Right renal pelvis (tissue), 4 donors: ENCODE measurements at regions not wholly inside any gene's neighbourhood (a gene's known extent, or its start where the extent isn't known, plus 50 kb on each side); places are given as distances from the start of the nearest gene placed in this dataset.
A peak's percentile ranks its signal among the peaks of the same experiment; 100 is the strongest.
"Not testable (repeated sequence)": the region's sequence is repeated elsewhere in the genome, so short reads cannot be mapped to it uniquely, and the experiment has no call there.

ENCODE experiments used
- DNase-seq, 4 donors: peaks; one replicate each; pipeline ENCODE4 v3.0.0-alpha.2; 2013; ENCODE audit warnings: low read depth in 4 of 4, low spot score in 3 of 4, missing footprints in 1 of 4

DNA sequence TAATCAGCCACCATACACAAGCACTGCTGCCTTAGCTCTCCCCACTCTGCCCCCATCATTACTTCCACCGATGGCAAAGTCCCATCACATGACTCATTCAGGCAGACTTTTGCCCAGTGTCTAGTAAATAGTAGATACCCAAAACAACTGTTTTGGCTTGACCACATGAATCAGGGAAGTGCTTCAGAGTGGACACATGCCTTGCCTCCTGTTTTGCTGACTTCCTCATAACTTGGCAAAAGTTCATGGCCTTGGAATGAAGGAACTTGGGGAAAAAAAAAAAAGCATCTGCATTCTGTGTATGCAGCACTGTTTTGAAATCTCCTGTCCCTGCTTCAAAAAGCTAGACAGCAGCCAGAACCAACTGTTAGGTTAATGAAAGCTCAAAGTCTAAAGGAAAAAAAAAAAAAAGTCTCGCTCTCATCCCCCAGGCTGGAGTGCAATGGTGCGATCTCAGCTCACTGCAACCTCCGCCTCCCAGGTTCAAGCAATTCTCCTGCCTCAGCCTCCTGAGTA is 335.3 kb downstream of the FAM181B start:
- no peak for DNase-seq

DNA sequence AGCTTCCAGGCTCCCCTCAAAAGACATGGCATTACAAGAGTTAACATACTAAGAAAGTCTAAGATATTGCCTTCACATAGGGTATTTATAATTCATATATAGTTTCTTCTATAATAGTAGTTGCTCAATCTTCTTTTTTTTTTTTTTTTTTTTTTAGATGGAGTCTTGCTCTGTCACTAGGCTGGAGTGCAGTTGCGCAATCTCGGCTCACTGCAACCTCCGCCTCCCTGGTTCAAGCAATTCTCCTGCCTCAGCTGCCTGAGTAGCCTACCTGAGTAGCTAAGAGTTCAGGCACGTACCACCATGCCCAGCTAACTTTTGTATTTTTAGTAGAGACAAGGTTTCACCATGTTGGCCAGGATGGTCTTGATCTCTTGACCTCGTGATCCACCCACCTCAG is 337.0 kb downstream of the FAM181B start:
- DNase-seq = not testable (repeated sequence)

DNA sequence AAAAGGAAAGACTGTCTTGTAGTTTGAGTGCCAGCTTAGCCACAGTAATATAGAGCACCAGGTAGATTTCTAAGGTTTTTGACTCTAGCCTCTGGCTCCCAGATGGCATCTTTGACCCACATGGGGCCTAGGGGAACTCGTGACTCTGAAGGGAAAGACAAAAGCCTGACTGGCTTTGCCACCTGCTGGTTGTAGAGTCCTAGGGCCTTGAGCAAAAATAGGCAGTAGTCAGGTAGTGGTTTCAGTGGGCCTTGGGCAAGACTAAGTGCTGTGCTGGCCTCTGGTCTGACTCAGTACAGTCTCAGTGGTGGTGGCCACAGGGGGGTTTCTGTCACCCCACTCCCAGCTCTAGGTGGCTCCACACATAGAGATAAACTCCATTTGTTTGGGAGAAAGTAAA is 349.4 kb downstream of the FAM181B start:
- no peak for DNase-seq

DNA sequence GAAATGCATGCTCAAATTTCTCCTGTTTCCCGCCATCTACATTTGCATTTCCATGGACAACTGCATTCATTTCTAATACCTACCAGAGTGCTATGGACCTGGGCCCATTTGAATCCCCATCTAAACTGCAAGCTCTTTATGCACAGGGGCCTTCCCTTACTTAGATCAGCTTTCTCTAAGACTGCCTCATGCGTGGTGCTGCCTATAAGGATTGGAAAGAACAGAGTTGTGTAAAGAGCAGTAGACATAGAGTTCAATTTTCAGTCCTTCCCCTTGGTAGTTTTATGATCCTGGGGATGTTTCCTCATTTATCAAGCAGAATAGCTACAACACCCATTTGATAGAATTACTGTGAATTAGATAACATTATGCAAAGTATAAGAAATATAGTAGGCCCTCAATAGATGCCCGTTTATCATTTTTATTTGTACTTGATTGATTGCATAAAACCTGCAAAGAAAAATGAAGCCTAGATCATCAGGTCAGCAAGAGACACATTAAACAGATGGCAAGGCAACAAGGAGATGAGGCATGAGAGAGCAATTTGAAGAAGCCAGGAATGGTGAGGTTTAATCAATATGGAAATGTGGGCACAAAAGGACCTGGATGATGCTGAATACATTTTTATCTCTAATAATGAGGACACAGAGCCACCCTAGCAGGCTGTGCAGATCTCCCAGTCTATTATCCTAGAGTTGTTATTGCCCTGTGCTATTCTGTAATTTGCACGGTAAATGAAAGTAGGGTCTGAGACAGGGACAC is 359.7 kb downstream of the FAM181B start:
- DNase-seq = no peak

DNA sequence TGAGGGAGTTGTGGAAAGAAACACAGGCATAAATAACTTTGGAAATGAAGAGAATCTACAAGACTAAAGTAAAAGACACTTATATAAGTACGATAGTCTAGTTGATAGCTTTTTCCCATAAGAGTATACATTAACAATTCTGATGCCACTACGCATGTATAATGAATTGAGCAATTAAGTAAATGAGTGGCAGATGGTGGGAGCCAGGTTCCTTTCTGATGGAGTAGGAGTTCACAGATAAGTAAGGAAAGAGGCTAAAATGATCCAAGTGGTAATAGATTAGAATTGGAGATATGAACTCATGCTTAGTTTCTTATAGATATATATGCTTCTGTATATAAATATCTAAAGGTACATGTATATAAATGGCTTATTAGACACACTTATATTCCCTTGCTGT is 368.3 kb downstream of the FAM181B start:
- DNase-seq = no peak

DNA sequence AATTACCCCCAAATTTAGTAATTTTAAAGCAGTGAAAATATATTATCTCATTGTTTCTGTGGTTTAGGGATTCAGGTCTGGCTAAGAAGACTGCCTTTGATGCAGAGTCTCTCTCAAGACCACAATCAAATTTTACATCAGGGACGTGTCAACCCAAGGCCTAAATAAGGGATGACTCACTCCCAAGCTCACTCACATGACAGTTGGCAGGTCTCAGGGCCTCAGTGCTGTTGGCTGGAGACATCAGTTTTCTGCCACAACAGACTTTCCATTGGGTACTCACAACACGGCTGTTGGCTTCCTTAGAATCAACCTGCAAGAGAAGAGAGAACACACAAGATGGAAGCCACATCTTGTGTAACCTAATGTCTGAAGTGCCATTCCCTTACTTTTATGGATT is 377.3 kb downstream of the FAM181B start:
- DNase-seq = no peak

DNA sequence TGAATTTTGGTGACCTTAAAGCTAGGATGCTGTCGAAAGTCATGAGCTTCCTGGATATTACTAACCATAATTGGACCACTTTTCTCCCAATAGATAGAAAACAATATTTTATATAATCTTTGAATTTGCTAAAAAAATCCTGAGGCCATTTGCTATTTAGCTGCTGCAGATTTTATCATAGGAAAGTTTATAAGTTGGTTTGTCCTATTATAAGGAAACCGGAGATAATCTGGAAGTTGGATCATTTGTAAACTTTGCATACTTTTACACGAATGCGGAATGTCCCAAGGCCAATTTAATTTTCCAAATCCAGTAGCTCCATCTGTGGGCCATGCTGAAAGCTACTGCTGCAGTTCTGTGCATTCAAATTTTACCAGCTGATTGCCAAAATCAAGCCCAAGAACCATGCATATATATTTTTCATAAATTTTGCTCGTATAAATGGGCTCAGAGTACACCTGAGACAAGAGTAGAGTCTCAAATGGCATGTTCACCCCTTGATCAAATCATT is 378.3 kb downstream of the FAM181B start:
- no peak for DNase-seq

DNA sequence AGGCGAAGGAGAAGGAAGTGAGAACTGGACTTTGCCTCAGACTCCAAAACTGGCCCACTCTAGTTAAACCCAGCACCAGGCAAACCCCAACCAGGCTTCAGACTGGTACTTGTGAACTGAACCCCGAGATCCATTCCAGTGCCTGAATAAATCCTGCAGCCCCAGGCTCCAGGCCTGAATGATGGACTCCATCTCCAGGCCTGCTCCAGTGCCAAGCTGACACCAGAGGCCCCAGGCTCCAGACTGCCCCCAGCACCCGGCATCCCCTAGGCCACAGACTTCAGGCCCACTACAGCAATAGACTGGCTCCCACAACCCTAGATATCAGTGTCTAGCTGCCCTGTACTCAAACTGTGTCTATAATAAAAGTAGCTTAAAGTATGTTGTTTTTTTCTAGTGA is 406.8 kb downstream of the FAM181B start:
- DNase-seq = no peak

DNA sequence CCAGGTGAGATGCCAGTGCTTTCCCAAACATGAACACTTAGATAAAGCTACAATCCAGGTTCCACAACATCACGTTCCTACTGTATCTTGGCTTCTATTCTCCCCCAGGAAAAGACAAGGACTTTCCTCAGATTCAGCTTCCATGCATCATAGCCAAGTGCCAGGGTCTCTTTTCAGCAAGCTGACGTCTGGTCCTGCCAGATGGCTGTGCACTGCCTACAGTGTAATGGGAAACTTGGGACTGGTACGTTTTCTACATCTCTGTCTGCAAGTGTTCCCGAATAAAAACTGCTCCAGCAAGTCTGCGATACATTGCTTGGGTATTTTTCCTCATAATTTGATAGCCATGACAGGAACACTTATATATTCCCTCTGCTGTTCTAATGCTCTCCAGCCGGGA is 412.5 kb downstream of the FAM181B start:
- DNase-seq = no peak

DNA sequence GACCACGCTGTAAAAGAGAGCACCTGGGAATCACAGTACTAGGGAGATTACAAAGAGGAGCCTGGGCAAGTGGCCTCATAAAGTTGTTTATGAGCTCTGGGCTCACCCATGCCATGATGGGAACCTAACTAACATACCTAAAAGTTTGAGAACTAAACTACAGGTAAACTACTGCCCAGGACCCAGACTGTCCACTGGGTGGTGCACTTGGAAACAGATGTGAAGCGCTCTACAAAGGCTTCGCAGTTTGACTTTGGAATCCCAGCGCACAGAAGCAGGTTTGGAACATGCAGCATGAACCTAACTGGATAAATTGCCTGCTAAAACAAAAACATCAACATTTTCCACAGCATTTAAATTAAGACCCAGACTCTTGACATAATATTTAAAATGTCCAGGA is 418.6 kb downstream of the FAM181B start:
- peak; percentile 8 to 21 (median 16) for DNase-seq

DNA sequence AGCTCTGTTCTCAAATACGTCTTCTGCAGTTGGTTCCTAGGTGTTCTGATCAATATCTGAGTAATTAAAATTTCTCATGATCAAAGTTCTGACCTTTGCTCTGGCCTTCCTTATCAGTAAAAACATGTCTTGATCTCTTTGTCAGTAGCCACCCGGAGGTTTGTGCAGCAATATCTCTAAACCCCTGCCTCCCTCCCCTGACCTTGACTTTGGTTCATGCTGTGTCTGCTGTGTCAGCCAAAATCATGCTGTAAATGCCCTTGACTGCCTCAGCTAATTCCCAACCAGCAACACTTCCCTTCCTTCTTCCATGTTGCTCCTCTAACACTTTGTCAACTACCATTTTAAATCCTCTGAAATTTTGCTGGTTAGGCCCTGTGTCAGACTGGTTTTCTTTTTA is 424.7 kb downstream of the FAM181B start:
- DNase-seq = no peak

DNA sequence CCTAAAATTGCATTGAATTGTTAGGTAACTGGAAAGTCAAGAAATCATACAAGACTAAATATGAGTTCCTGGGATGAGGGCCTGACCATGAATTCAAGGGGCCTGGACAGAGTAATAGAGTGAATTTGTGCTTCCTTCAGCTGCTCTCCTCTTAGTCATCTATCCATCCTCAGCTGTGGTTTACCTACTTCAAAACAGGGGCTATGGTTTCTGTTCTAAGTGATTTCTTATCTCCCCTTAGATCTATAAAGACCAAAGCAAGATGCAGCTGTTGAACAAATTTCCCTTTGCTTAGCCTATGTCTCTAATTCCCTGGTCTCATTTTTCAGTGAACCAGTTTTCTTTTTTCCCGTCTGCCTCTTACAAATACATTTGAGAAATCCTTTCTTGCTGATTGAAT is 428.5 kb downstream of the FAM181B start:
- no peak for DNase-seq

DNA sequence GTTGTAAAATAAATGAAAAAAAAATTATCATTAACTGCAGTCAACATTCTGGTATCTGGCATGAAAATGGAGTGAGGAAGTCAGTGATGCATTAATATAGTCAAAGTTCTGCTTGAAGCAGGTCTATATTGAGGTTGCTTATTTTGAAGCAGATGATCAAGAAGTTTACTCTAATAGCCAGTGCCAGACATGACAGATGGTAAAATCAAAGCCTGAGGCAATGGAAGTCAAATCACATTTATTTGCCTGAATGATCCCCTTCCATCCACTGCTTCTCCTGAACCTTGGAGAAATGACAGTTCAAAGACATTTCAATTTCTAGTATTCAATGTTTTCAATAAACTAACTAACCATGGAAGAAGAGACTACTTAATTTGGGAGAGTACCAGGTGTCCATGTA is 430.0 kb downstream of the FAM181B start:
- no peak for DNase-seq

DNA sequence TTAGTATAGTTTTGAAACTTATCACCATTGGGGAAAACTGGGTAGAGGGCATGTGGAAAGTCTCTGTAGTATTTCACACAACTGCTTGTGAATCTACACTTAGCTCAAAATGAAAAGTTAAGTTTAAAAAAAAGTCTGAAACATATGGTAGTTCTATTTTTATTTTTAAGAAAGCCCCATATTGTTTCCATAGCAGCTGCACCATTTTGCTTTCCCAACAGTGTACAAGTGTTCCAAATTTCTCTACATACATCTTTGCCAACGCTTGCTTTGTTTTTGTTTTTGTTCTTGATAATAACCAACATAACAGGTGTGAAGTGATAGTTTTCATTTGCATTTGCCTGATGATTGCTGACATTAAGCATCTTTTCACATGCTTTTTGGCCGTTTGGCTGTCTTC is 445.2 kb downstream of the FAM181B start:
- no peak for DNase-seq

DNA sequence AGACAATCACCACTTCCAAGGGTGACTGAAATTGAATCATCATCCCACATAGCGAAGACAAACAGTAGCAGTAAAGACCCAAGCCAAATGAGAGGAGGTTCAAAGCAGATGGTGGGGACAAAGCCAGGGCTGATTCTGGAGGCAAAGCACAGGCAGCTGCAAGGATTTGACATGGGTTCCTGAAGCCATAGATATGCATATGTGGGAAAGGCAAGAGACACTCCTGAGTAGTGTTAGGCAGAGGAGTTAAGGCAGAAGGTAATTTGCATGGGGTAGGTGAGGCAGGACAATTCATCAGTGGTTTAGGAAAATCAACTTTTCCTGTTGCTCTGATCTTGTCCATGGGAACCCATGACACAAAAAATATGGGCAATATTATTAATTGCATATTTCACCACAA is 462.8 kb downstream of the FAM181B start:
- no peak for DNase-seq

DNA sequence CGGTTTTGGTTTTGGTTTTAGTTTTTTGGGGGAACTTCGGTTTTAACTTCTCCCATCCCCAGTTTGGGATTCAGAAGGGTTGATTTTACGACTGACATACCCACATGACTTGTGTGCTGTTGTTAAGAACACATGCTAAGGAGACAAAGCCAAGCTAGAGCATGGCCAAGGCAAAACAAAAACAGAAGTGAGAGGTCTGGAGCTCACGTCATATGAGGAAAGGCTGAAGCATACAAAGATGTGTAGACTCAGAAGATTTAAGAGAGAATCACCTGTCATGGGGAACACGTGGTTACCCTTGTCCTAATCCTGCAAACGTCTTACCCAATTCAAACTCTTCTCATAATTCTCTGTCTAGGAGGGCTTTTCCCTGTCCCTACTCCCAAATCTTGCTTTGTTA is 465.0 kb downstream of the FAM181B start:
- no peak for DNase-seq

DNA sequence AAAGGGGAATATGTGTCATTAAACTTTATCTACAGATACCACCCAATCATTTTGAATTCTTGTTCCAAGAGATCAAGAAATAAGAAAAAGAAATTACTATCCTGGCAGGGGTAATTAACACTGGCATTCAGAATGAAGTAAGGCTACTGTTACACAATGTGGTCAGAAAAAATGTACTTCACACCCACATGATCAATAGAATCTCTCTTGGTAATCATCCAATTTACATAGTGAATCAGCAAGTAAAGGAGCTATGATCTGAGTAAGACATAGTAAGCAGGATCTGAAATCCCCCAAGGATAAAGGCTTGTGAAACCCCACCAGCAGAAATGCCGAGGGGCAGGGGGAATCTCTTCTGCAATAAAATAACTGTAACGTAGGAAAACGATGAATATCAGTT is 466.5 kb downstream of the FAM181B start:
- no peak for DNase-seq

DNA sequence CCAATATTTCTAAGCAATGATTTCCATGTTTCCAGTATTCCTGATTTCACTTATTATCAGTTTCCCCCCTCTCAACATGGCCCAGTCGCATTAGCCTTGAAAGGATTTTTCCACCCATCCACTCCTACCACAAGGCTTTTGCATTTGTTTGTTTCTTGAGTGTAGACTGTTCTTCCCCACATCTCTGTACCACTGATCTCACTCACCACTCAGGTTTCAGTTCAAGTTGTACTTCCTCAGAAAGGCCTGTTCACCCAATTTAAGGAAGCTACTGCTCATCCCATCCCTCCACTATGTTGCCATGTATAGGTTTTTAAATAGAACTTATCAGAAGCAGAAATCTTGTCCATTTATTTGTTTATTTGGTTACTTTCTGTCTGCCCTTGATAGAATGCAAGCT is 472.3 kb downstream of the FAM181B start:
- no peak for DNase-seq

DNA sequence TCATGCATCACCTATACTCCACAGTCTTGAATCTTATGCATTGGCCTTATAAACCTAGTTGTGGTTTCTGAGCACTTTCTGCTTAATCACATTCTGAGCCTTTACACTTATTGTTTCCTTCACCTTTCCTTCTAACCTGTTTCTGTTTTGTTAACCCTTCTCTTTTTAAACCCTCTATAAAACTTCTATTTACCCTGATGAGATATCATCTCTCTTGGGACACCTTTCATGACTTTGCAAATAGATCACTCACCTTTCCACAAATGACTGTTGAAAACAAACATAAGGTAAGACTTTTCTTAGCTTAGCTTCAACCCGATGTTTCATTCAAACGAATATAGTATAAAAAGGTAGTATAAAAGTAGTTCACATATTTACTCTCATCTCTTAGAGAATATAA is 483.6 kb downstream of the FAM181B start:
- DNase-seq = no peak

DNA sequence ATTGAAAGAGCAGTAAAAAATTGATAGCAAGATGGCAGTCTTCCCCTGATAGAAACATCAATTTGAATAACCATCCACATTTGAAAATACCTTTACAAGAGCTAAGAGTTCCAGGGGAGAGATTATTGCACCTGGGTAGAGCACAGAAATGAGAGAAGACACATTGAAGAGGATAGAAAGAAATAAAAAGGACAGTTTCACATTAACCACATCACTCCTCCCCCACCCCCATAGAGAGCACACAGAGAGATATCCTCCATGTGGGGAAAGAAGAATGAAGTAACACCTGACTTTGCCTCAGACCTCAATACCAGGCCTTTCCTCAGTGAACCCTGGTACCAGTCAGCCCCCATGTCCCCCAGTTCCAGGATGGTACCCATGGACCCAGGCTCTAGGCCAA is 486.7 kb downstream of the FAM181B start:
- no peak for DNase-seq

DNA sequence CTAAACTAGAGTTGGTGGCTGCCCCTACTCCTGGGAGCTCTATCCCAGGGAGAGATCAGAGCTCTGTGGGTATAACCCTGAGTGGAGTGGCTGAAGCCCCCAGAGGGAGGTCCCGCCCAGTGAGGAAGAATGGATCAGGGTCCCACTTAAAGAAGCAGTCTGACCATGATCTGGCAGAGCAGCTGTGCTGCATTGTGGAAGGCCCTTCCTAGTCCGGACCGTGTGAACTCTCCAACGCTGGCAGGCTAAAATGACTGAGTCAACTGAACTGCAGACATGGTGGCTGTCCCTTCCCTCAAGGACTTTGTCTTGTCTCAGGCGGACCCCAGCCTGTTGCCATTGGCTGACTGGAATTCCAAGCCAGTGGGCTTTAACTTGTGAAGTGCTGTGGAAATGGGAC is 494.2 kb downstream of the FAM181B start:
- no peak for DNase-seq

DNA sequence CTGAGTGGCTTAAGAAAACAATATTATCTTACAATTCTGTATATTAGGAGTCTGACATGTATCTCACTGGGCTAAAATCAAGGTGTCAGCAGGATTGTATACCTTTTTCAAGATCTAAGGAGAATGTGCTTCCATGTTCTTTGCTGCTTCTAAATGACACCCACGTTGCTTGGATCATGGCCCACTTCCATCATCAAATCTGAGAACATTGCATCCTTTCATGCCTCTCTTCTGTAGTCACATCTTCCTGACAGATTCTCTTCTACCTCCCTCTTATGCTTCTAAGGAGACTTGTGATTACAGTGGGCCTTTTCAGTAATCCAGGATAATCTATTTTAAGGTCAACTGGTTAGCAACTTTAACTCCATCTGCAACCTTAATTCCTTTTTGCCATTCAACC is 499.4 kb downstream of the FAM181B start:
- no peak for DNase-seq

DNA sequence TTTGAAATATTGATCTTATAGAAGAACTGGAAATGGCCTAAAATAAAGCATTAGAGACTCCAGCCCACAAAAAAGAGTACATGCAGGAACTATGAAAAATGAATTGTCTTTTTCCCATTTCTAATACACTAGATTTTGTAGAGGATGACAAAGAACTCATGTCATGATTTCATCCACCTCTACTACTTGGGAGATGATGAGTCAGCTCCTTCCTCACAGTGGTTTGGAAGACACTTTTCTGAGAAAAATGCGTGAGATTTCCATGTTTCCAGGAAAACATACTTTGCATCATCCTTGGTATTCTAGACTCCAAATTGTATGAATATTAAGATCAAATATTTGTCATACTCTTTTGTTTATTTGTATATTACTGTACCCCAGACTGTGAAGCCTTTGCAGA is 500.5 kb downstream of the FAM181B start:
- no peak for DNase-seq
